Fibroblast of mammary gland (primary cell): ENCODE measurements at regions not wholly inside any gene's neighbourhood (a gene's known extent, or its start where the extent isn't known, plus 50 kb on each side); places are given as distances from the start of the nearest gene placed in this dataset.

Source experiments
- DNase-seq: peaks from one replicate; pipeline ENCODE4 v3.0.0-alpha.2; 2010; ENCODE audit warnings: low read depth
- H3K4me3 ChIP-seq: 2 replicates; pipeline ENCODE4 v1.5.1; 2011; ENCODE audit warnings: low read depth, mild to moderate bottlenecking, low read length, moderate library complexity; ENCODE audit not compliant: control insufficient read depth
- TF ChIP-seq, protein P1 (sequence below): conservative IDR thresholded peaks from 2 replicates; pipeline ENCODE4 v1.5.1; 2011; ENCODE audit warnings: low read depth, low read length, inconsistent platforms; ENCODE audit not compliant: control insufficient read depth, insufficient read depth

DNA sequence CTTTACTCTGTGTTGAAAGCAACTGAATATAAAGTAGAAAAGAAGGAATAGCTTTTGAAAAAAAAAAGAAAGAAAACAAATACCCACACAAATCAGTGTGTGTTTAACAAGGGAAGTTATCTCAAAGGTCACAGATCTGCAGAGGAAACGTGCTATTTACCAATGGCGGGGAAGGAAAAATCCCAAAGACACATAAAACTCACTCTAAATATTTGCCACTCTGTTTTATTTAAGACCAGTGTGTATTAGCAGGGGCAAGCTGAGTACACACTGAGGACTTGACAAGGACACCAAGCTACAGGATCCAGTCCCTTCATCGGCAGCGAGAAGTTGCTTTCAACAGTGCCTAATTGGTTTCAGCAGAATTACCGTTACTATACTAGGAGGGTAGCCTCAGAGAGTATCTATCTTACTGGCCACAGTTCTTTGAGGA is 252.5 kb downstream of the DEPDC1B start:
- DNase-seq, result no peak
- TF ChIP-seq, protein P1, sequence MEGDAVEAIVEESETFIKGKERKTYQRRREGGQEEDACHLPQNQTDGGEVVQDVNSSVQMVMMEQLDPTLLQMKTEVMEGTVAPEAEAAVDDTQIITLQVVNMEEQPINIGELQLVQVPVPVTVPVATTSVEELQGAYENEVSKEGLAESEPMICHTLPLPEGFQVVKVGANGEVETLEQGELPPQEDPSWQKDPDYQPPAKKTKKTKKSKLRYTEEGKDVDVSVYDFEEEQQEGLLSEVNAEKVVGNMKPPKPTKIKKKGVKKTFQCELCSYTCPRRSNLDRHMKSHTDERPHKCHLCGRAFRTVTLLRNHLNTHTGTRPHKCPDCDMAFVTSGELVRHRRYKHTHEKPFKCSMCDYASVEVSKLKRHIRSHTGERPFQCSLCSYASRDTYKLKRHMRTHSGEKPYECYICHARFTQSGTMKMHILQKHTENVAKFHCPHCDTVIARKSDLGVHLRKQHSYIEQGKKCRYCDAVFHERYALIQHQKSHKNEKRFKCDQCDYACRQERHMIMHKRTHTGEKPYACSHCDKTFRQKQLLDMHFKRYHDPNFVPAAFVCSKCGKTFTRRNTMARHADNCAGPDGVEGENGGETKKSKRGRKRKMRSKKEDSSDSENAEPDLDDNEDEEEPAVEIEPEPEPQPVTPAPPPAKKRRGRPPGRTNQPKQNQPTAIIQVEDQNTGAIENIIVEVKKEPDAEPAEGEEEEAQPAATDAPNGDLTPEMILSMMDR, result no peak
- H3K4me3 ChIP-seq, result no peak overlapping the region

DNA sequence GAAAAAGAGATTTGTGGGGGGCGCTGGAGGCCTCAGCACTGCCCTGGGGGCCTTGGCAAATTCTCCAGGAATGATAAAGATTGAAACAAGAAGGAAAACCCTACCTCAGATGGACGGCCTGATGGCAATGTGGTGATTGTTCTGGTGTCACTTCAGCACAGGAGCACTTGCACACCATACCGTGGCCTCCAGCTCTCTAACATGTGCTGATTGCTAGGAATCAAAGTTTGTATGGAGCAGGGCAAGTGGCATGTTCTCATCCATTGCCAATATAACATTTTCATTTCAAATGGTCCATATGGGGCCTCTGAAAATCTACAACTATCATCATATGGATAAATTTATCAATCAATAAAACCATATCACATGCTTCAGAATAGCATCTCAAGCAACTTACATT is 253.0 kb downstream of the DEPDC1B start:
- no peak overlapping the region for H3K4me3 ChIP-seq
- DNase-seq, result no peak
- TF ChIP-seq, protein P1, result no peak

DNA sequence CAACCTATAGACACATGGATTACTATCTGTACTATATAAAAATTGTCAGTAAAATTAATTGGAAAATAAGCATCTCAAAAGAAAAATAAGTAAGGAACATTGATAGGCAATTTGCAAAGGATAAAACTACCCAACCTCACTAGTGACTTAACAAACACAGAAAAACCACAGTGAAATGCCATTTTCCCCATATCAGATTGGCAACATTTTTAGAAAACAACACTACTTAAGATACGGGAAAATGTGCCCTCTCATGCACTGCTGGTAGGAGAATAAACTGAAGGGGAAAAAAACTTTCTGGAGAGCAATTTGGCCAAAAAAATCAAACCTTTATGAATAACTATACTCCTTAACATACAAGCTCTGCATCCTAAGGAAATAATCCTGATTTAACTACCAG is 254.0 kb downstream of the DEPDC1B start:
- DNase-seq, result no peak
- no peak overlapping the region for H3K4me3 ChIP-seq
- TF ChIP-seq, protein P1, result no peak

DNA sequence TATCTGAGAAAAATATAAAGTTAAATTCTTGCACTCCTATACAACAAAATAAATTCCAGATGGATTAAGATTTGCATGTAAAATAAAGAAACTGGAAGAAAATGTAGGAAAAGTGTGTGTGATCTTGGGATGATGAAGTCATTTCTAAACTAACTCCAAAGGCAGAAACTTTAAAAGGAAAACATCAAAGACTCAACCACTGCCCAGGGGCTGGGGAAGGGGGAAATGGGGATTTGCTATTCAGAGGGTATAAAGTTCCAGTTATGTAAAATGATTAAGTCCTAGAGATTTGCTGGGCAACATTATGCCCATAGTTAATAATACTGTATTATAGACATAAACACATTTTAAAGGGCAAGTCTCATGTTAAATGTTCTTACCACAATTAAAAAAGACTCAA is 254.5 kb downstream of the DEPDC1B start:
- no peak for DNase-seq
- no peak overlapping the region for H3K4me3 ChIP-seq
- TF ChIP-seq, protein P1, result no peak

DNA sequence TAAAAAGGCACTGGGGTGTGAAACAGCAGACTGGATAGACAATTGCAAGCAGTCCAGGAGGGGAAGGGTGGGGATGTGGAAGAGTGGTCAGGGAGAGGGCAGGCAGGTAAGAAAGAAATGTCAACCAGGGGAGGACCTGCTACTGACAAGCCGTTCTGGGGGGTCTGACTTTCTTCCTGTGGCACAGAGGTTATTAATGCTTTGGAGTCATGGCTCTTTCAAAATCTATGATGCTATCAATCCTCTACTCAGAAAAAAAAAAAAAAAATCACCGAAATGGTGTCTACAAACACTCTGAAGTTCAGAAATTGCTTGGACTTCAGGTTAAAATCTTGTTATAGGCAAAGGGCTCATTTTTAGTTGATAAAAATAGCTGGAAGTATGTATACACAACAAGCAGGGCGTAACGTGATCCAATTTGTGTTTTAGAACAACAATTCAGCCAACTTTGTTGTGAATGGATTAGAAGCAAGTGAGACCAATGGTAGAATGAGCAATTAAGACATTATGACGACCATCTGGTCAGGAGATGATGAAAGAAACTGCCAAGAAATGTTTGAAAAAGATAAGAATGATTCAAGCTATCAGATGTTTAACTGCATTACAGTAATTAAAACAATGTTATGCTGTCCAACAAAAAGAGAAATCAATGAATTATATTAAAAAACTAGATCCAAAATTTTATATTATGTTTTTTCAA is 255.2 kb downstream of the DEPDC1B start:
- DNase-seq, result no peak
- no peak overlapping the region for H3K4me3 ChIP-seq
- TF ChIP-seq, protein P1, result no peak

DNA sequence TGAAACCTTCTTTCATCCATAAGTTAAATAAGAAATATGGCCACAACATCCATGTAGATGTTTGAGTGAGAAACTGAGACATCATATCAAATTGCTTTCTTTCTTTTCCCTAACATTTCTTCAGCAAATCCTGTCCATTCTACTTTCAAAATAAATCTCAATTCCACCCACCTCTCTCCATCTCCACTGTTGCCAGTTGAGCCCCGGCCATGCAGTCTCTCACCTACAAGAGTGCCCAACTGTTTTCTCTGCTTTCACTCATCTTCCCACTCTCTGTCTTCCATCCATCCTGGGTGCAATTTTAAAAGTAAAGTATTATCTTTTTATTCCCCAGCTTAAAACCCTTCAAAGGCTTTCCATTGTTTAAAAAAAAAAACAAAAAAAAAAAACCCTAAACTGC is 260.4 kb downstream of the DEPDC1B start:
- TF ChIP-seq, protein P1, result no peak
- DNase-seq, result no peak
- H3K4me3 ChIP-seq, result no peak overlapping the region
